Osteocyte (in vitro differentiated cells): ENCODE measurements at regions not wholly inside any gene's neighbourhood (a gene's known extent, or its start where the extent isn't known, plus 50 kb on each side); places are given as distances from the start of the nearest gene placed in this dataset.

Experiments used
- DNase-seq: peaks from one replicate; pipeline ENCODE4 v3.0.0; 2021; ENCODE audit warnings: mixed read lengths; ENCODE audit not compliant: unreplicated experiment; ENCODE audit errors: extremely low spot score
- H3K27ac Mint-ChIP-seq: one replicate; pipeline ENCODE4 v1.8.0; 2021; ENCODE audit warnings: mild to moderate bottlenecking, mixed read lengths; ENCODE audit not compliant: unreplicated experiment
- H3K27me3 Mint-ChIP-seq: one replicate; pipeline ENCODE4 v1.8.0; 2021; ENCODE audit warnings: mixed read lengths; ENCODE audit not compliant: unreplicated experiment
- H3K36me3 Mint-ChIP-seq: one replicate; pipeline ENCODE4 v1.8.0; 2021; ENCODE audit warnings: mixed read lengths; ENCODE audit not compliant: unreplicated experiment
- H3K4me1 Mint-ChIP-seq: one replicate; pipeline ENCODE4 v1.8.0; 2021; ENCODE audit warnings: mixed read lengths; ENCODE audit not compliant: unreplicated experiment
- H3K4me3 Mint-ChIP-seq: one replicate; pipeline ENCODE4 v1.8.0; 2021; ENCODE audit warnings: mild to moderate bottlenecking, moderate library complexity, mixed read lengths; ENCODE audit not compliant: unreplicated experiment
- H3K9me3 Mint-ChIP-seq: one replicate; pipeline ENCODE4 v1.8.0; 2021; ENCODE audit warnings: mixed read lengths; ENCODE audit not compliant: unreplicated experiment
- CTCF ChIP-seq: fragments of 200-600 bp; sonication (generic); IDR thresholded peaks from 2 replicates; pipeline ENCODE4 v1.5.0; 2021; ENCODE audit warnings: antibody characterized with exemption, mild to moderate bottlenecking, moderate library complexity

- DNase-seq = no peak
- Mint-ChIP-seq H3K27me3 (no peaks in the 10 kb centered on the region), H3K27ac (no peak overlapping the region), H3K4me1 (peaks cover under 1% of the 10 kb centered on the region), H3K36me3 (no peaks in the 10 kb centered on the region), H3K9me3 (no peaks in the 10 kb centered on the region), H3K4me3 (no peak overlapping the region)
- no peak for TF ChIP-seq CTCF
These were observed 718.9 kb upstream of the FANCL start for GRCh38 chr2:58959996-58960395.

GRCh38 chr2:58957188-58957840 is 716.2 kb upstream of the FANCL start:
- Mint-ChIP-seq H3K36me3 (no peaks in the 10 kb centered on the region), H3K27ac (no peak overlapping the region), H3K4me3 (no peak overlapping the region), H3K4me1 (no peaks in the 10 kb centered on the region), H3K9me3 (no peaks in the 10 kb centered on the region), H3K27me3 (peaks cover 4% of the 10 kb centered on the region)
- no peak for TF ChIP-seq CTCF
- DNase-seq = no peak

- no peaks in the 10 kb centered on the region for H3K9me3 Mint-ChIP-seq
- no peak overlapping the region for H3K4me3 Mint-ChIP-seq
- no peaks in the 10 kb centered on the region for H3K4me1 Mint-ChIP-seq
- no peak for DNase-seq
- no peaks in the 10 kb centered on the region for H3K36me3 Mint-ChIP-seq
- no peak for TF ChIP-seq CTCF
- H3K27ac Mint-ChIP-seq = no peak overlapping the region
- H3K27me3 Mint-ChIP-seq = peaks cover 4% of the 10 kb centered on the region
These were observed 713.8 kb upstream of the FANCL start for GRCh38 chr2:58954880-58955385.

GRCh38 chr2:58951722-58952121 is 710.6 kb upstream of the FANCL start:
- Mint-ChIP-seq H3K4me3 (no peak overlapping the region), H3K9me3 (no peaks in the 10 kb centered on the region), H3K27ac (no peak overlapping the region), H3K36me3 (no peaks in the 10 kb centered on the region), H3K4me1 (no peaks in the 10 kb centered on the region), H3K27me3 (peaks cover 4% of the 10 kb centered on the region)
- no peak for DNase-seq
- TF ChIP-seq CTCF = no peak

- H3K9me3 Mint-ChIP-seq = no peaks in the 10 kb centered on the region
- H3K27ac Mint-ChIP-seq = no peak overlapping the region
- no peak for TF ChIP-seq CTCF
- H3K36me3 Mint-ChIP-seq = no peaks in the 10 kb centered on the region
- peaks cover 4% of the 10 kb centered on the region for H3K27me3 Mint-ChIP-seq
- H3K4me3 Mint-ChIP-seq = no peak overlapping the region
- DNase-seq = no peak
- H3K4me1 Mint-ChIP-seq = no peaks in the 10 kb centered on the region
These were observed 709.8 kb upstream of the FANCL start for GRCh38 chr2:58950795-58951462.
